PC-3 (cell line): ENCODE measurements at regions not wholly inside any gene's neighbourhood (a gene's known extent, or its start where the extent isn't known, plus 50 kb on each side); places are given as distances from the start of the nearest gene placed in this dataset.

ENCODE experiments used
- EZH2 ChIP-seq: fragments of 300-600 bp; sonication (generic); IDR thresholded peaks from one replicate; pipeline ENCODE4 v1.6.1; 2017; ENCODE audit warnings: antibody characterized with exemption, mild to moderate bottlenecking, low read length; ENCODE audit not compliant: unreplicated experiment
- EZH2phosphoT487 ChIP-seq: fragments of 300-600 bp; sonication (generic); IDR thresholded peaks from 2 replicates; pipeline ENCODE4 v1.6.1; 2018; ENCODE audit warnings: mild to moderate bottlenecking, antibody characterized with exemption, low read length, borderline replicate concordance
- TF ChIP-seq, protein P1 (sequence below): fragments of 300-600 bp; sonication (generic); conservative IDR thresholded peaks from 2 replicates; pipeline ENCODE4 v1.5.1; 2017; ENCODE audit warnings: antibody characterized with exemption, low read depth, mild to moderate bottlenecking, low read length

GRCh38 chr2:5064687-5065086 is 627.5 kb upstream of the SOX11 start:
- TF ChIP-seq, protein P1, sequence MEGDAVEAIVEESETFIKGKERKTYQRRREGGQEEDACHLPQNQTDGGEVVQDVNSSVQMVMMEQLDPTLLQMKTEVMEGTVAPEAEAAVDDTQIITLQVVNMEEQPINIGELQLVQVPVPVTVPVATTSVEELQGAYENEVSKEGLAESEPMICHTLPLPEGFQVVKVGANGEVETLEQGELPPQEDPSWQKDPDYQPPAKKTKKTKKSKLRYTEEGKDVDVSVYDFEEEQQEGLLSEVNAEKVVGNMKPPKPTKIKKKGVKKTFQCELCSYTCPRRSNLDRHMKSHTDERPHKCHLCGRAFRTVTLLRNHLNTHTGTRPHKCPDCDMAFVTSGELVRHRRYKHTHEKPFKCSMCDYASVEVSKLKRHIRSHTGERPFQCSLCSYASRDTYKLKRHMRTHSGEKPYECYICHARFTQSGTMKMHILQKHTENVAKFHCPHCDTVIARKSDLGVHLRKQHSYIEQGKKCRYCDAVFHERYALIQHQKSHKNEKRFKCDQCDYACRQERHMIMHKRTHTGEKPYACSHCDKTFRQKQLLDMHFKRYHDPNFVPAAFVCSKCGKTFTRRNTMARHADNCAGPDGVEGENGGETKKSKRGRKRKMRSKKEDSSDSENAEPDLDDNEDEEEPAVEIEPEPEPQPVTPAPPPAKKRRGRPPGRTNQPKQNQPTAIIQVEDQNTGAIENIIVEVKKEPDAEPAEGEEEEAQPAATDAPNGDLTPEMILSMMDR: no peak
- TF ChIP-seq EZH2phosphoT487 (no peak), EZH2 (no peak)
